SU-DHL-6 (cell line): ENCODE measurements at regions not wholly inside any gene's neighbourhood (a gene's known extent, or its start where the extent isn't known, plus 50 kb on each side); places are given as distances from the start of the nearest gene placed in this dataset.

Source experiments
- H2AFZ ChIP-seq: fragments of 200-600 bp; sonication (generic); 2 replicates; pipeline ENCODE4 v1.6.1; 2014; ENCODE audit warnings: low read depth, mild to moderate bottlenecking, moderate library complexity, mixed read lengths, antibody characterized with exemption, low read length; ENCODE audit not compliant: severe bottlenecking
- H3F3A ChIP-seq: fragments of 200-600 bp; shearing (Covaris generic); 2 replicates; pipeline ENCODE4 v1.6.0; 2016; ENCODE audit warnings: antibody characterized with exemption, mild to moderate bottlenecking; ENCODE audit not compliant: insufficient read depth
- H3K27ac ChIP-seq: fragments of 200-600 bp; sonication (generic); 2 replicates; pipeline ENCODE4 v1.5.1; 2016; ENCODE audit warnings: low read depth, mild to moderate bottlenecking, low read length, moderate library complexity, mixed read lengths
- H3K27me3 ChIP-seq: fragments of 200-600 bp; sonication (generic), shearing (Covaris generic); 2 replicates; pipeline ENCODE4 v1.6.0; 2014; ENCODE audit warnings: mild to moderate bottlenecking, low read length
- H3K36me3 ChIP-seq: fragments of 200-600 bp; sonication (generic); 2 replicates; pipeline ENCODE4 v1.6.1; 2014; ENCODE audit warnings: mild to moderate bottlenecking, low read length, mixed read lengths
- H3K4me2 ChIP-seq: fragments of 300-600, 200-600 bp; shearing (Covaris generic), sonication (generic); 2 replicates; pipeline ENCODE4 v1.6.0; 2014; ENCODE audit warnings: low read length, low read depth, mild to moderate bottlenecking; ENCODE audit not compliant: poor library complexity, severe bottlenecking
- H3K4me3 ChIP-seq: fragments of 200-600 bp; sonication (generic); 2 replicates; pipeline ENCODE4 v1.5.1; 2014; ENCODE audit warnings: antibody characterized with exemption, low read length, mild to moderate bottlenecking, mixed read lengths; ENCODE audit not compliant: insufficient read depth, poor library complexity, severe bottlenecking
- H3K79me2 ChIP-seq: fragments of 200-600 bp; sonication (generic); 2 replicates; pipeline ENCODE4 v1.6.1; 2014; ENCODE audit warnings: mild to moderate bottlenecking, low read length, moderate library complexity; ENCODE audit not compliant: insufficient read depth
- H3K9ac ChIP-seq: fragments of 200-600 bp; sonication (generic); 2 replicates; pipeline ENCODE4 v1.7.0; 2014; ENCODE audit warnings: mild to moderate bottlenecking, low read length
- H3K9me2 ChIP-seq: fragments of 200-600 bp; sonication (generic); replicated peaks from 2 replicates; pipeline ENCODE4 v1.6.1; 2014; ENCODE audit warnings: low read length; ENCODE audit not compliant: insufficient read depth
- H3K9me3 ChIP-seq: fragments of 200-600 bp; sonication (generic); 2 replicates; pipeline ENCODE4 v1.6.1; 2014; ENCODE audit warnings: low read length, mixed read lengths; ENCODE audit not compliant: insufficient read depth
- H4K20me1 ChIP-seq: fragments of 200-600 bp; sonication (generic); 2 replicates; pipeline ENCODE4 v1.6.1; 2014; ENCODE audit warnings: low read depth, mild to moderate bottlenecking, antibody characterized with exemption, low read length, moderate library complexity, mixed read lengths
- CTCF ChIP-seq: fragments of 200-600 bp; sonication (generic); IDR thresholded peaks from one replicate; pipeline ENCODE4 v1.5.1; 2017; ENCODE audit warnings: antibody characterized with exemption, mild to moderate bottlenecking, low read length, moderate library complexity; ENCODE audit not compliant: insufficient read depth, poor library complexity, severe bottlenecking
- EZH2phosphoT487 ChIP-seq: fragments of 200-600 bp; sonication (generic), shearing (Covaris generic); conservative IDR thresholded peaks from 2 replicates; pipeline ENCODE4 v1.6.1; 2018; ENCODE audit warnings: mild to moderate bottlenecking, antibody characterized with exemption, low read length, moderate library complexity, mixed read lengths

DNA sequence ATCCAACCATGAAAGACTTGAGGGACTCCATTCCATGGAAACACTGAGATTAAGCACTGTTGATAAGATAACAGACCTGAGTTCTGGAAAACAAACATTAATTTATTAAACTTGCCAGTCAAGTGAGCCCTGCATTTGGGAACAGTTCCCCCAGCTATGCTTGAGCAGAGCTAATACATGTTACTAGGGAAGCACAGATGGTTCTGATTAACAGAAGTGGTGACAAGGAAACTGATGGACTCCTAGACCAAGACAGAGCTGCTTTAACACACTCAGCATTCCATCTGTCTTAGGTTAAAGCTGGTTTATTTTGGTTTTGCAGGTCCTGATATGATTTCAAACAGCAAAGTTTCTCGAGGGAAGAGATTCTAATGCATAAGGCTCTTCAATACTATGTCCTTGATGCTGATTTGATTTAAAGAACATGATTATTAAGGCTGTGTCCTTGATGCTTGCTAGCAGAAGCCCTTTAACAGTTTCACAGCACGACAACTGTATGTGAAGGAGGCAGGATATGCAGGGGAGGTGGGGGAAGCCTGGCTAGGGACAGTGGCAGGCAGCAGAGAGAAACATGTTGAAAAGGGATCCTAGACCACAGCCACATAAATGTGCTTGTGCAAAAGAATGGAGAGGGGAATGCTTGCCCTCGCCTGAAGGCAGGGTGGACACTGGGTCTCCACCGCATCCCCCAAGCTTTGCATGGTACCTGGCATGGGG is 66.2 kb downstream of the ACTBL2 start:
- Histone ChIP-seq H4K20me1 (no peaks in the 10 kb centered on the region), H3K4me3 (no peak overlapping the region), H3F3A (no peaks in the 10 kb centered on the region), H3K27me3 (no peaks in the 10 kb centered on the region), H3K9ac (no peak overlapping the region), H2AFZ (no peak overlapping the region), H3K9me2 (no peaks in the 10 kb centered on the region), H3K27ac (no peak overlapping the region), H3K4me2 (no peak overlapping the region), H3K36me3 (no peaks in the 10 kb centered on the region), H3K9me3 (no peaks in the 10 kb centered on the region), H3K79me2 (no peaks in the 10 kb centered on the region)
- no peak for TF ChIP-seq EZH2phosphoT487
- no peak for TF ChIP-seq CTCF

GRCh38 chr5:57414857-57415256 is 67.8 kb downstream of the ACTBL2 start:
- Histone ChIP-seq H3K9me3 (no peaks in the 10 kb centered on the region), H3F3A (no peaks in the 10 kb centered on the region), H2AFZ (no peak overlapping the region), H3K9ac (no peak overlapping the region), H4K20me1 (no peaks in the 10 kb centered on the region), H3K4me3 (no peak overlapping the region), H3K27ac (no peak overlapping the region), H3K4me2 (no peak overlapping the region), H3K27me3 (no peaks in the 10 kb centered on the region), H3K79me2 (no peaks in the 10 kb centered on the region), H3K9me2 (no peaks in the 10 kb centered on the region), H3K36me3 (no peaks in the 10 kb centered on the region)
- TF ChIP-seq CTCF (no peak), EZH2phosphoT487 (no peak)

GRCh38 chr5:57414191-57414590 is 68.4 kb downstream of the ACTBL2 start:
- Histone ChIP-seq H3F3A (no peaks in the 10 kb centered on the region), H3K9me2 (no peaks in the 10 kb centered on the region), H3K27me3 (no peaks in the 10 kb centered on the region), H3K4me3 (no peak overlapping the region), H3K27ac (no peak overlapping the region), H3K79me2 (no peaks in the 10 kb centered on the region), H3K9ac (no peak overlapping the region), H2AFZ (no peak overlapping the region), H3K36me3 (no peaks in the 10 kb centered on the region), H3K9me3 (no peaks in the 10 kb centered on the region), H4K20me1 (no peaks in the 10 kb centered on the region), H3K4me2 (no peak overlapping the region)
- TF ChIP-seq EZH2phosphoT487 (no peak), CTCF (no peak)
